Umbilical cord (tissue), 1 donor: ENCODE measurements at regions not wholly inside any gene's neighbourhood (a gene's known extent, or its start where the extent isn't known, plus 50 kb on each side); places are given as distances from the start of the nearest gene placed in this dataset.
"Not testable (repeated sequence)": the region's sequence is repeated elsewhere in the genome, so short reads cannot be mapped to it uniquely, and the experiment has no call there.

Source experiments
- DNase-seq: peaks from one replicate; pipeline ENCODE4 v3.0.0-alpha.2; 2015; ENCODE audit warnings: low spot score

DNA sequence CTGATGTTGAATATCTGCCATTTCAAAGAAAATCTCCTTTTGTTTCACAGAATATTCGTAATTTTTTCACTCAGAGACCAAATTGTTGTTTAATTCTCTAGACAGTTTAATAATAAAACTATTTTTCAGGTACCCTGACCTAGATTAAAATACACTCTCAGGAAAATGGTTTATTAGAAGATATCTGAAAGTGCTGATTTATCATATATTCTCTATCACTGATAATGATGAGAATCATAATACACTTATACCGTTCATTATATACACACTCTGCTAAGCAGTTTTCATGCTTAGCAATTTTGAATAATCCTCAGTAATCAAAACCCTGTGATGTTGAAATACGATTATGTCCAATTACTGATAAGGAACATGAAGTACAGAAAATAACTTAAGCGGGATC is 772.9 kb upstream of the CRIM1 start:
- DNase-seq: no peak

DNA sequence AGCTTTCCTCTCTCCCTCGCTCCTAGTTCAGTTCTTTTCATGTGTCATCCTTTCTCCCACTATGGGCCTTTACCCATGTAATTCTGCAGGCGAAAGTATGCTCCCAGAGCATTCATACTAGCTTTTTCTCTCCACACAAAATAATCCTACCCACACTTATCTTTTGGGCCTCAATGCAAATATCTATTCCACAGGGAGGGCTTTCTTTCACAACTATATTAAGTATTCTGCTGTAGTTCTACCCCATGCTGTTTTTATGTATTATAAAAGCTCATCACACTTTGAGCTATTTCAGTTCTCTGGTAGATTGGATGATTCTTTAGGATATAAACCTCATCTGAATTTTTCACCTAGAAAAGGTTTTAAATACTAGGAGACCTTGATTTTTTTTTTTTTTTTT is 774.6 kb upstream of the CRIM1 start:
- no peak for DNase-seq

DNA sequence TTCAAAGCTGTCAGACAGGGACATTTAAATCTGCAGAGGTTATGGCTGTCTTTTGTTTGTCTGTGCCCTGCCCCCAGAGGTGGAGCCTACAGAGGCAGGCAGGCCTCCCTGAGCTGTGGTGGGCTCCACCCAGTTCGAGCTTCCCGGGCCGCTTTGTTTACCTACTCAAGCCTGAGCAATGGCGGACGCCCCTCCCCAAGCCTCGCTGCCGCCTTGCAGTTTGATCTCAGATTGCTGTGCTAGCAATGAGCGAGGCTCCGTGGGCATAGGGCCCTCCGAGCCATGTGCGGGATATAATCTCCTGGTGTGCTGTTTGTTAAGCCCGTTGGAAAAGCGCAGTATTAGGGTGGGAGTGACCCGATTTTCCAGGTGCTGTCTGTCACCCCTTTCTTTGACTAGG is 787.0 kb upstream of the CRIM1 start:
- not testable (repeated sequence) for DNase-seq

DNA sequence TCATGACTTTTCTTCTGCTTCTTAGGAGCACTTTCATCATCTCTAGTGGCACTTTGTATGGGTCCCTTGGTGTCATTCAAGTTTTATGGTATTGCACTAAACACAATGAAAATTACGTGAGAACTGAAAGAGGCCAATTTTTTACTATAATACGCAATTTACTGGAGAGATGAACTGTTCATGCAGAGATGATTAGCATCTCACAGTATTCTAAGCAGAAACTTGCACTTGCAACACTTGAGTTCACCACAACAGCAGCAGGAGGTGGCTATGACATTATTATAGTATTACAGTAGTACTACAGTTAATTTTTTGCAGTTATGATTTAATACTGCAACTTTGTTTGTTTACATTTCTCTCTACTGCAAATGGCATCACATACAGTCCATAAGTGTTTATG is 793.1 kb upstream of the CRIM1 start:
- DNase-seq: no peak

DNA sequence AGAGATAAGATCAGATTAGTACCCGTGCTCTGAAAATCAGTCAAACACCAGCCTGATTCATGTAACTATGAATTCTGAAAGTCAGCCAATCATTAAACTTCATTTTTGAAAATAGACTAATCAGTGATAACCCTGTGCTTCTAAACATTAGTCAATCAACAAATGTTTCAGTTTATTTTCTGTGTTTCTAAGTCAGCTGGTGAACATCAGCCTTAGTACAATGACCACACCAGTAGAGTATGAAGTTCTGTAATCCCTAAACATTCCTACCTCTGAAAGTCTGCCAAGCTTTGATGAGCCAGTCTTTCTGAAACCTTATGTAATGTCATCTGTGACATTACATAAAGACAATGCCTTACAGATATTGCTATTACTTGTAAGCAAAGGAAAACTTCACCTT is 807.4 kb upstream of the CRIM1 start:
- DNase-seq: peak; percentile 17

DNA sequence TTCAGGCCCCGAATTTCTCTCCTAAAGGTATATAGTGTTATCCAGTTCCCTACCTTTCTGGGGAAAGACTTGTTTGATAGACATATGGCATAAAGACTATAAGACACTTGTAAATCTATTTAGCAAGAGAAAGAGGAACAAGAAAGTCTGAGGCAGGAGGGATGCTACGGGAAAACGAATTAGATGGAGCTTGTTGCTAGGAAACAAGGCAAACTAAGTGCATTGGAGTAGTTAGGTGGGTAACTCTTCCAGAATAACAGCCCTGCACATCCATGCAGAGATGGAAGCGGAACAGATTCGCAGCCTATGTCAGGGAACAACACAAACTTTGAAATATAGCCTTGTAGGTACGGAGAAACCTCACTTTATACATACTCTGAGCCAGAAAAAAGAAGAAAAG is 810.3 kb upstream of the CRIM1 start:
- DNase-seq: no peak

DNA sequence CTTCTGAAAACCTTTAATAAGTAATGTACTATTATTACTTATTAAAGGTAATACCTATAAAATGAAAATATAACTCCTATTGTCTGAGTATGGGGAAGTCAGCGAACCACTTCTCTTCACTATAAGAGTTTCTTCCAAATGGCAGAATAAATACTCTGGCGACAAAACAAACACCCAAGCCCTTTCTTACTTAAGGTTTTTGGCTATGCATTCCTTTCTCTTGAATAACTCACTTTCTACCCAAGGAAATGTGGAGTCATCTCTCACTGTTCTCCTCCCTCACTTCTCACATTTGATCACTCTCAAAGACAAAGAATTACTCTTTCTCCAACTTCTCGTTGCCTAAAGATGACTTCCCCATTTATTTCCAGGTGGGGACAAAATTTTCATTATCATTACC is 816.8 kb upstream of the CRIM1 start:
- DNase-seq: no peak

DNA sequence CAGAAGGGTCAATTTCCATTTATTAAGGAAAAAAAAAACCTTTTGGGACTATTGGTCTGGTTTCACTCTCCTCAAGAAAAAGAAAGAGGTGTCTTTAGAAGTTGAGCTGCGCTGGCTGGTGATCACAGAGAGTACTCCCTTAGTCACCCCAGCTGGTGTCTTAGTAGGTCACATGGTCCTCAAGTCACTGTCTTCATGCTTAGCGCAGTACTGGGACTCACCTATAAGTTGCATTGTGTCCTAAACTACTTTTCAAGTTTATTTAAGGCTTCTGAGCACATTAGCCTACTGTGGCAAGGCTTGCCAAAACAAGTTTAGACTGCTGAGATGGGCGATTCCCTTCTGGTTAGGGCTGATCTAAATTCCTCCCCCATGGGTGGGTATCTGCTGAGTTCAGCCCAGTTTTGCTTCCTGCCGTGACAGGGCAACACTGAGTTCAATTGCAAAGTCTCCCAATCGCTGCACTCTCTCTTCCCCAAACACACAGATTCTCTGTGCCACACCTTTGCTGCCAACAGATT is 824.9 kb upstream of the CRIM1 start:
- DNase-seq: no peak

DNA sequence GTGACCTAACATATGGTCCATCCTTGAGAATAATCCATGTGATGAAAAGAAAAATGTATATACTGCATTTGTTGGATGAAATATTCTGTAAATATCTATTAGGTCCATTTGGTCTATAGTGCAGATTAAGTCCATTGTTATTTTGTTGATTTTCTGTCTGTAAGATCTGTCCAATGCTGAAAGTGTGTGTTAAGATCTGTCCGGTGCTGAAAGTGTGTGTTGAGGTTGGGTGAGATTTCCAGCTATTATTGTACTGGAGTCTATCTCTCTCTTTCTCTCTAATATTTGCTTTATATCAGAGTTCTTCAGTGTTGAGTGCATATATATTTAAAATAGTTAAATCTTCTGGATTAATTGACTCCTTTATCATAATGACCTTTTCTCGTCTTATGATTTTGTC is 828.8 kb upstream of the CRIM1 start:
- no peak for DNase-seq

DNA sequence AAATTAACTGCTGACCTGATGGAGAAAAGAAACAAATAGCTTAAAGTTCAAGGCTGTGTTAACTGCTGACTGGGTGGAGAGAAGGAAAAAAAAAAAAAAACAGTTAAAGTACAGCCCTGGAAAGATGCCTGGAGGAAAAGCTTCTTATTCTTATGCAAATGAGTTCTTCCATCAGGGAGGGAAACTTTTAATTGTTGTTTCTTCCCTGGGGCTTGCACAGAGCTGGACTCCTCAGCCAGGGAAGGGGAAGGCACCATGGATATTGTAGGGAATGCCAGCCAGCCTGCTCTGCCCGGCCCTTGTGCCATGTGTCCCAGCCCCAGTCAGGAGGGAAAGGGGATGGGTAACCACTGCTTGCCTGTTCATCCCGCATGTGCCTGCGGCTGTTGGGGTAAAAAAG is 833.1 kb upstream of the CRIM1 start:
- no peak for DNase-seq

DNA sequence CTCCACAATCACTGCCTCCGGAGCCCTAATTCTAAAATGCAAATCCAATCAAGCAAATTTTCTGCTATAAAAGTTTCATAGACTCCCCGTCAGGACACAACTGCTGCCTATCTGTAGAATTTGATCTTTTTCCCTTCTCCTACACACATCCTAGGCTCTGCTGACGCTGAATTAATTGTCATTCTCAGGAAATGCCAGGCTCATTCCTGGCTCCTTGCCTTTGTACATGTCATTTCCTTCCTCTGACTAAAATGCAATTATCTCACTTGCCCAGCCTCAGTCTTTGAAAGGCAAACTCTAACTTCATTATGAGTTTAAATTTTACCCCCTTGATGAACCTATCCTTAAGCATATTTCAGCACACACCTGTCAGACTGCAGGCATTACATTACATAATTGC is 844.9 kb upstream of the CRIM1 start:
- DNase-seq: peak; percentile 1

DNA sequence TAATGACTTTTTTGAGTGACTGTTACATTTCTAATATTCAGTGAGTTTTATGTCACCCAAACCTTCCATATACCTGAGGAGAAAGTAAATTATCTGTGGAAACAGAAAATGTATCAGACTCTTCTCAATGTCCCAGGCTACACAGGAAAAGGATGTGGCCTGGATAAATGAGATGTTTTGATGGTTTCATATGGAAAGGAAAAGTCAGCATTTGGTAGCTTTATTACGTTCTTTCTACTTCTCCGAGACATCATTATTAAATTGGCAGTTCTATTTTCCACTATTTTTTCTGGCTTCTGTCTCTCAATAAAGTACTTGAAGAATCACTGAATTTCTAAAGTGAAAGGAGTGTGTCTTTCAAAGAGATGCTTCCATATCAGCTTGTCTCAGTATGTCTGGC is 847.0 kb upstream of the CRIM1 start:
- no peak for DNase-seq

DNA sequence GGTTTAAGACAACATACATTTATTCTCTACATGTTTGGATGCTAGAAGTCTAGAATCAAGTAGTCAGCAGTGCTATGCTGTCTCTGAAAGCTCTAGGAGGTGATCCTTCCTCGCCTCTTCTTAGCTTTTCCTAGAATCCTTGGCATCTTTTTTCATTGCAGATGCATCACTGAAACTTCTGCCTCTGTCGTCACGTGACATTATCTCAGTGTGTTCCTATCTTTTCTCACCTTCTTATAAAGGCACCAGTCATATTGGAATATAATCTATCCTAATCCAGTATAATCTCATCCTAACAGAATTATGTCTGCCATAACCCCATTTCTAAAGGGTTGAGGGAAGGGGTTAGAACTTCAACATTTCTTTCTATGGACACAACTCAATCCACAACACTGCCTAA is 851.2 kb upstream of the CRIM1 start:
- no peak for DNase-seq

DNA sequence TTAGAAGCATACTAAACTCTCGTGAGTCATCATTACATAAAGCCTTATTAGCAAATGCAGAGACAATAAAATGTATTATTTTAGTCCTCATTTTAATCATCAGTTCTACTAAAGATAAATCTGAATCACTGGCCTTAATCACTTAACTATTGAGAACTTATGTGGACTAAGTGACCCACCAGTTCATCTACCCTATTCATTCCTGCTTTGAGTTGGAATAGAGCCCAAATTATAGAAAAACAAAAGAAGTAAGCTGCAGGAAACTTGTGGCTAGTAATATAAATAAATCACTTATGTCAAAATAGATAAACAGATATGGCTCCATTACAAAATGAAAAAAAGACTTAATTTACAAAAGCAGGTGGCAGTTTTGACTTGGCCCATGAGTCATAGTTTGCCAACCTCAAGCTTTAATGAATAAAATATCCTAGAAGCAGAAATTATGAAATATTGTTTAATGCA is 851.8 kb upstream of the CRIM1 start:
- DNase-seq: no peak

DNA sequence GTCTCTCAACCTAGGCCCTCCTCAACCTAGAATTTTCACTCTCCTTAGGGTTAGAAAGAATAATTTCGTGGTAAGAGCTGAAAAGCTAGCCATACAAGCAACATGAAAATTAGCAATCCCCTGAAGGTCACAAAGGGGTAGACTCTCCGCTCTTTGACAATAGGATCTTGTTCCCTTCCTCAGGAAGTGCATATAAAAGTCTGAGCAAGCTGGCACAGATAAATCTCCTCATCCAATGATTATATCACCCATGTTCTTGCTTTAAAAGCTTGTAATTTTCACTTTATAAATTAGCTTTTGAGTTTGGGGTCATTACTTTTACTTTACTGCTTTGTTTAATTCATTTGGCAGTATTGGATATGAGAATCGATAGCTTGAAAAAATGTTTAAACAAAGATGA is 852.3 kb upstream of the CRIM1 start:
- DNase-seq: no peak

DNA sequence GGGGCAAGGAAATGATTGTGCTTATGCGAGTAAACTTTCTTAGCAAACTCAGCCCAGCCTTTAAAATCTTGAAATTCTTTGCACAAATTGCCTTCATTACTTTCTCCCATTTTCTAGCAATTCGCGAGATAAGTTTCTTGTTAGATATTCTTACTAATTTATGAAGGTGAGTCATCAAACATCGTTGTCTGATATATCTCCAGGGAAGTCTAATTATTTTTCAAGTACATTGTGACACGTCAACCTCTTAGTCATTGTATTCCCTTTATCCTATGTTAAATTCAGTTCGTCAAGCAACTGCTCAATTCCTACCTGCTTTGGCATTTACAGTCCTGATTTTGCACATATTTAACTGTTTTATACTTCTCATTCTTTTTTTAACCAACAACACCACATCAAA is 854.5 kb upstream of the CRIM1 start:
- no peak for DNase-seq

DNA sequence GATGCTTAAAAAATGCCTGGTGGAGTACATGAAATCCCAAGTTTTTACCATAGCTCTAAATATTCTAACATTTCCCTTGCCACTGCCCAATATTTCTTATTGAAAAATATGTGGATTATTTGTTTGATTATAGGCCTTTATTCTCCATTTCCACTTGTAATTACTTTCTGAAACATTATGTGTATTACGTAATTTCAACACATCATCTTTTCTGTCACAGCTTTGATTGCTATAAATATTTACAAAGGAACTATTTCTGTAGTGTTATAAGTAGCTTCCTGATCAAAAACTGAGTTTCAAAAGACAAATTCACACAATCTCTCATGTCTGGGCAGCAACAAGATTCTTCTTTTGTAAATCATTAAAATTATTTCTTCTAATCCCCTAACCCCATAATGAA is 859.6 kb upstream of the CRIM1 start:
- no peak for DNase-seq

DNA sequence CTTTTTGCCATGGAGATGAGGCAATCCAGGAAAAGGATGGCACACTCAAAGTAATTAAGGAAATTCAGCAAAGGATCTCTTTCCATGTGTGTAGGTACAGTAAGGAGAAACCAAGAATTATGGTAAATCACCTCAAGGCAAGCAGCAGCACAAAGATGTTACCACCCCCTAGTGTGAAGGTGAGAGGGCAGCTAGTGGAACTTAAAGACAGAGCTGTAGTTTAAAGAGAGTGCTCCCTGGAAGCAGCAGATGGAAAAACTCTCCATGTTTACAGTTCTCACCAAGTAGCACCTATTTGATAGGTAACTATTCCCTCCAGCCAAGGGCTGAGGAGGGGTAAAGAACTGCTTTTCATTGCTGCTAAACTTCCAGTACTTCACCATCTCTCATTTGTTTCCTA is 860.4 kb upstream of the CRIM1 start:
- no peak for DNase-seq

DNA sequence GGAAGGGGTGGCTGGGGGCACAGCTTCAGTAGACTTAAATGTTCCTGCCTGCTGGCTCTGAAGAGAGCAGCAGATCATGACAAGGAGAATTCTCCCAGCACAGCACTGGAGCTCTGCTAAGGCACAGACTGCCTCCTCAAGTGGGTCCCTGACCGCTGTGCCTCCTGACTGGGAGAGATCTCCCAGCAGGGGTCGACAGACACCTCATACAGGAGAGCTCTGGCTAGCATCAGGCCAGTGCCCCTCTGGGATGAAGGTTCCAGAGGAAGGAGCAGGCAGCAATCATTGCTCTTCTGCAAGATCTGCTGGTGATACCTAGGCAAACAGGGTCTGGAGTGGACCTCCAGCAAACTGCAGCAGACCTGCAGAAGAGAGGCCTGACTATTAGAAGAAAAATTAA is 877.5 kb upstream of the CRIM1 start:
- not testable (repeated sequence) for DNase-seq

DNA sequence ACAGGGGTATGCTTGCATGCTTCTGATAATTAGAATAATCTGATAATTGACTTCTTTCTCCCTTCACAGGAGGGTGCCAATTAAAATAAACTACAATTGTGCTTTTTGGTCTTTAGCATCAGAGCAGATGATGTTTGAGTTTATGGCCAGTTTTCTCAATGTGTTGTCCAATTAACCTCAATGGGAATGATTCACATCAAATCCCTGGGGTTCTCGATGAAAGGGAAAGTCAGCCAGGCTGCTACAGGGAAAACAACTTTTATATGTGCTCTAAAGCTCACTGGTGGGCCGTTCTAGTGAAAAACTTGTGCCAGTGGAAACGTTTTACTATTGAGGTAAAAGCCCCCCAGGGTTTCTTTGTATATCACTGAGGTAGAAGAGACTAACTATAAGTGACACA is 887.3 kb upstream of the CRIM1 start:
- no peak for DNase-seq

DNA sequence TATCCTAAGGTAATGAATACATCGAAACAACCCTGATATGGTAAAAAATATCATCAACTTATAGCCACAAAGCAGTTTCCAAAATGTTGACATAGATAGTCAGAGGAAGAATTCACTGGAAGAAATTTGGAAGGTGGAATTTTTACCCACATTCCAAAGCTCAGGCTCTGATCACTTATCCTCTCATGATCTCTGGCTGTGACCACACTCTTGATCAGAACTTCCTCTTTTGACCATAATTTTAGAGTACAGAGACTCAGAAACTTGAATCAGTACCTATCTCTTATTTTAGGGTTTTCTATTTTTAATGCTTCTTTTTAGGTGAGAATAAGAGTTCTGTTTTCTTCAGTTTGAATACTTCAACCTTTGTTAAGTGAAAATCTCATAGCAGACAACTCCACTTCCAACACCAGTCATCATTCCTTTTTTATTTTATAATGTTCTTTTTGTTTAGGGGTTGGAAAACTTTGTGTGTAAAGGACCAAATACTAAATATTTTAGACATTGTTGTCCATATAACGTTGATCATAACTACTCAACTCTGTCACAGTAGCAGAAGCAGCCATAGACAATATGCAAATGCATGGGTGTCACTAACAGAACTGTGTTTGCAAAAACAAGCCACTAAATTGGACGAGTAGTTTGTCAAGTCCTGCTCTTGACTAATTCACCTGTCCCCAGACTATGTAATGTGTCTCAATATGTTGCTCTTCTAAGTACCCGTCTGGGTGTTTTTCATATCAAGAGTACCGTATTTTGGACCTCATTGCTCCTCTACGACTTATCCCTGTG is 891.6 kb upstream of the CRIM1 start:
- no peak for DNase-seq

DNA sequence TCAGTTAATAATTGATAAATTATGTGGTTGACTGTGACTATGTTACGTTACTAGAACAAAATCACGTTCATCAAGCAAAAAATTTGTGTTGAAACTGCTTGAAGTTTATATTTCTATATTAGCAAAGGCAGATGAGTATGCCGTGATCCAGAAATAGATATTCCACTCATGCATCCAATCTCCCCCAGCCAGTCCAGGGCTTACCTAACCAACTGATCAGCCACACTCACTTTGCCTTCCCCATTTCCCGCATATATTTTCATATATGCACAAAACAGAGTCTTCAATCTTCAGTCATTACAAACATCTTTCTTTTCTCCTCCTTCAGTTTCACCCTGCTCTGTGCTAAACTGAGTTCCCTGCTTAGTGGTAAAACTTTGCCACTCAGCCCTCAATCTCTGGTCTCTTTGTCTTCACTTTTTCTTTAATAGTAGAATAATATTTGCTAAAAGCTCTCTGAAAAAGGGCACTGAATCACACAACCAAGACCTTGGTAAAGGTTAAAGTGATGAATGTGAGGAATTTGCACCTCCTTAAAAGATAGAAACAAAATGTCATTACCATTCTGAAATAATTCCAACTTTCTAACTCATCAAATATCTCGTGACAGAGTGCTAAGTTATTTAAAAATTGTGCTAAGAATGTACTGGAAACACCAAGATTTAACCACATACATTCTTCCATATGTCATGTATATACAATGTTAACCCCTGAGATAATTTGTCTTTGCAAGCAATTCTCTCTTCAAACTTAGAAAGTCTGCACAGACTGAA is 893.2 kb upstream of the CRIM1 start:
- DNase-seq: no peak

DNA sequence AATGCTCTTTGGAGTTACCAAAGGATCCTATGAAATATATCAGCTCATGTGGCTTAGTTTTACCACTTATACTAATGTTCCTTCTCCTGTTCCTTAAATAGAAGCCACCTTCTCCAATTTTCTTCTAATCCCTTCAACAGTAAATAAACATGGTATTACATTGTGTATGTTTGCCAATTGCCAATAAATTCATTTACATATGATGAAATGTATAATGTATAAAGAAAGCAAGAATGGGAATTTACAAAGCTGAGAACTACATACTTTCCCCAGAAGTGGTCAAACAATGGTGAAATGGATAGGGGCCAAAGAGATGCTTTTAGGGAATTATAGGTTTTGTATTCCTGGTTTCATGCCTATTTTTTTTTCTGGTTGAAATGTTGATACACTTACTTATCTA is 894.2 kb upstream of the CRIM1 start:
- DNase-seq: no peak
